HG03342 (cell line): ENCODE measurements at regions not wholly inside any gene's neighbourhood (a gene's known extent, or its start where the extent isn't known, plus 50 kb on each side); places are given as distances from the start of the nearest gene placed in this dataset.

Experiments used
- ATAC-seq: cut with Tn5 transposase; IDR thresholded peaks from one replicate; pipeline ENCODE4 v1.9.1; 2021; ENCODE audit warnings: mild to moderate bottlenecking, moderate library complexity; ENCODE audit not compliant: unreplicated experiment

- ATAC-seq: no peak
Measured at GRCh38 chr3:55183201-55183600, 255.3 kb upstream of the LRTM1 start.

- no peak for ATAC-seq
Measured at GRCh38 chr3:55180936-55181535, 253.2 kb upstream of the LRTM1 start.

GRCh38 chr3:55180161-55180560 is 252.3 kb upstream of the LRTM1 start:
- ATAC-seq: no peak

GRCh38 chr3:55178336-55178735 is 250.5 kb upstream of the LRTM1 start:
- ATAC-seq: no peak

- no peak for ATAC-seq
Measured at GRCh38 chr3:55177749-55178148, 249.9 kb upstream of the LRTM1 start.

- ATAC-seq: no peak
Measured at GRCh38 chr3:55175423-55175822, 247.6 kb upstream of the LRTM1 start.

- ATAC-seq: no peak
Measured at GRCh38 chr3:55174747-55175146, 246.9 kb upstream of the LRTM1 start.

- ATAC-seq: no peak
Measured at GRCh38 chr3:55173504-55173903, 245.6 kb upstream of the LRTM1 start.

- ATAC-seq: no peak
Measured at GRCh38 chr3:55172913-55173312, 245.1 kb upstream of the LRTM1 start.

GRCh38 chr3:55170444-55170843 is 242.6 kb upstream of the LRTM1 start:
- no peak for ATAC-seq

- no peak for ATAC-seq
Measured at GRCh38 chr3:55169608-55170072, 241.8 kb upstream of the LRTM1 start.

- no peak for ATAC-seq
Measured at GRCh38 chr3:55169161-55169560, 241.3 kb upstream of the LRTM1 start.

GRCh38 chr3:55167586-55168317 is 239.9 kb upstream of the LRTM1 start:
- ATAC-seq: no peak

GRCh38 chr3:55166576-55167555 is 239.0 kb upstream of the LRTM1 start:
- ATAC-seq: no peak

- ATAC-seq: no peak
Measured at GRCh38 chr3:55165704-55166405, 238.0 kb upstream of the LRTM1 start.

GRCh38 chr3:55165278-55165677 is 237.4 kb upstream of the LRTM1 start:
- no peak for ATAC-seq

GRCh38 chr3:55164876-55165275 is 237.0 kb upstream of the LRTM1 start:
- ATAC-seq: no peak

GRCh38 chr3:55164191-55164590 is 236.3 kb upstream of the LRTM1 start:
- no peak for ATAC-seq

- no peak for ATAC-seq
Measured at GRCh38 chr3:55163421-55163820, 235.6 kb upstream of the LRTM1 start.

GRCh38 chr3:55162031-55162795 is 234.4 kb upstream of the LRTM1 start:
- ATAC-seq: no peak
